Thyroid gland (tissue), 4 donors: ENCODE measurements at regions not wholly inside any gene's neighbourhood (a gene's known extent, or its start where the extent isn't known, plus 50 kb on each side); places are given as distances from the start of the nearest gene placed in this dataset.

Experiments used
- DNase-seq, 2 donors: peaks; one replicate each; pipeline ENCODE4 v3.0.0-alpha.2; 2019
- H3K27ac ChIP-seq, 3 donors: fragments of 200-600 bp; sonication (generic); 1 replicate in 2 of 3; 2 replicates in 1 of 3; pipeline ENCODE4 v1.5.1; 2016 to 2019; ENCODE audit warnings: mild to moderate bottlenecking in 1 of 3, moderate library complexity in 1 of 3
- H3K27me3 ChIP-seq: fragments of 200-600 bp; sonication (generic); one replicate; pipeline ENCODE4 v1.5.1; 2019
- H3K36me3 ChIP-seq, 2 donors: fragments of 200-600 bp; sonication (generic); one replicate each; pipeline ENCODE4 v1.5.1; 2016 to 2019
- H3K4me1 ChIP-seq, 2 donors: fragments of 200-600 bp; sonication (generic); one replicate each; pipeline ENCODE4 v1.5.1; 2017 to 2019
- H3K4me3 ChIP-seq, 3 donors: fragments of 200-600 bp; sonication (generic); replicated peaks in 1 of 3; 1 replicate in 2 of 3; 2 replicates in 1 of 3; pipeline ENCODE4 v1.5.1; 2016; ENCODE audit warnings: mild to moderate bottlenecking in 1 of 3
- H3K9me3 ChIP-seq: fragments of 200-600 bp; sonication (generic); one replicate; pipeline ENCODE4 v1.5.1; 2017
- POLR2A ChIP-seq, 2 donors: fragments of 450-650 bp; IDR thresholded peaks; one replicate each; pipeline ENCODE4 v1.6.1; 2017; ENCODE audit warnings: antibody characterized with exemption in 2 of 2, mild to moderate bottlenecking in 2 of 2, moderate library complexity in 1 of 2
- WGBS, 2 donors: methylation state at CpG; one replicate each; pipeline ENCODE4 v1.1.5; 2017; 5-methylcytosine and 5-hydroxymethylcytosine counted together
- intact Hi-C: fragments of 100-400 bp; cut with DNase I; formaldehyde crosslinking; loops from one replicate; pipeline ENCODE4 v1.15.1; 2023
- TF ChIP-seq, protein P1 (sequence below), 6 experiments: fragments of 200-600 bp in 3 of 6; fragments of 450-650 bp in 3 of 6; sonication (generic) in 3 of 6; IDR thresholded peaks; one replicate each; pipeline ENCODE4 v1.5.1; 2016 to 2019; ENCODE audit warnings: antibody characterized with exemption in 6 of 6, mild to moderate bottlenecking in 2 of 6, inconsistent platforms in 1 of 6, moderate library complexity in 1 of 6

DNA sequence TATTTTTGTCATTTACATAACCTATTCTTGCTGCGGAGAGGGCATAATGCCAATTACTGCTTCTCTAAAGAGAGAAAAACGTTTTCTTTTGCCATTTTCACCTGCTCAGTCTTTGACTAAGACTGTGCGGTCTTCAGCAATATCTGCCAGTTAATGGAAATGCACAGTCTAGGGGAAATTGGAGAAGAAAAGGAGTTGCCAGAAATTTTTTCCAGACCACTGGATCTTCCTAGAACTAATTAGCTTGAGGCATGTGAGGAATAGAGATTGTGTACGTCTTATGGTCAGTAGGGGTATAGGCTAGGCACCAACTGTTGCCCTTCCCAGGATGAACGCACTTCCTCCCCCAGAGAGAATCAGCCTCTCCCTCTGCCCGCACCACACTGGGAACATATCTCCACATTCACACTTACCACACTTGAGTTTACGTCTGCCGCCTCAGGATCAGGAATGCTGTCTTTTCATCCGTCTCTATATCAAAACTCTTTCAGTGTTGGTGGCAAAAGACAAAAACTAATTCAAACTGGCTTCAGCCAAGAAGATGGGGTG, 67.9 kb upstream of the E2F3 start:
- H3K4me3 ChIP-seq: no peak overlapping the region
- H3K27me3 ChIP-seq: no peaks in the 10 kb centered on the region
- no peaks in the 10 kb centered on the region for H3K36me3 ChIP-seq
- intact Hi-C loops: no loop called here
- DNase-seq: no peak
- no peaks in the 10 kb centered on the region for H3K9me3 ChIP-seq
- TF ChIP-seq, protein P1, sequence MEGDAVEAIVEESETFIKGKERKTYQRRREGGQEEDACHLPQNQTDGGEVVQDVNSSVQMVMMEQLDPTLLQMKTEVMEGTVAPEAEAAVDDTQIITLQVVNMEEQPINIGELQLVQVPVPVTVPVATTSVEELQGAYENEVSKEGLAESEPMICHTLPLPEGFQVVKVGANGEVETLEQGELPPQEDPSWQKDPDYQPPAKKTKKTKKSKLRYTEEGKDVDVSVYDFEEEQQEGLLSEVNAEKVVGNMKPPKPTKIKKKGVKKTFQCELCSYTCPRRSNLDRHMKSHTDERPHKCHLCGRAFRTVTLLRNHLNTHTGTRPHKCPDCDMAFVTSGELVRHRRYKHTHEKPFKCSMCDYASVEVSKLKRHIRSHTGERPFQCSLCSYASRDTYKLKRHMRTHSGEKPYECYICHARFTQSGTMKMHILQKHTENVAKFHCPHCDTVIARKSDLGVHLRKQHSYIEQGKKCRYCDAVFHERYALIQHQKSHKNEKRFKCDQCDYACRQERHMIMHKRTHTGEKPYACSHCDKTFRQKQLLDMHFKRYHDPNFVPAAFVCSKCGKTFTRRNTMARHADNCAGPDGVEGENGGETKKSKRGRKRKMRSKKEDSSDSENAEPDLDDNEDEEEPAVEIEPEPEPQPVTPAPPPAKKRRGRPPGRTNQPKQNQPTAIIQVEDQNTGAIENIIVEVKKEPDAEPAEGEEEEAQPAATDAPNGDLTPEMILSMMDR (IDR thresholded peaks at IDR 0.05): no peak
- no peak for TF ChIP-seq POLR2A (IDR thresholded peaks at IDR 0.05)
- H3K4me1 ChIP-seq: no peaks in the 10 kb centered on the region
- no peak overlapping the region for H3K27ac ChIP-seq
- WGBS, 2 donors: 87 to 91% methylated on average over 9 of the region's 9 CpGs

DNA sequence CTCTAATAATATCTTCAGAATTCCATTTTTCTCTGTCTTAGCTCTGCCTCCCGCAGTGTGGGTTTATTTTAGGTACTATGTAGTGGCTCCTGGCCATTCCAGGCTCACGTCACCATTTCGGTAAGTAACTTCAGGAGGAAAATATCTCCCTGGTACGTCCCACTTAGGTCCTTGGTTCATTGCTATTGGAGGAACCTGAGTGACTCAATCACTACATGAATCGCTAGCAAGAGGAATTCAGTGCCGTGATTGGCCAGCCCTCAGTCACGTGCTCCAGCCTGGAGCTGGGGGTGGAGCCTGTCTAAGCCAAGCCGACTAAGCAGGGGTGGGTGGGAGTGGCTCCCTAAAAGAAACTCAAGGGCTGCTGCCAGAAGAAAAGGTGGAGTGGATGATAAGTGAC, 67.3 kb upstream of the E2F3 start:
- TF ChIP-seq POLR2A (IDR thresholded peaks at IDR 0.05): no peak
- TF ChIP-seq, protein P1 (IDR thresholded peaks at IDR 0.05): no peak
- intact Hi-C loops: no loop called here
- no peak for DNase-seq
- no peak overlapping the region for H3K4me3 ChIP-seq
- H3K36me3 ChIP-seq: no peaks in the 10 kb centered on the region
- no peaks in the 10 kb centered on the region for H3K9me3 ChIP-seq
- 88 to 91% methylated on average over 8 of the region's 8 CpGs for whole genome bisulfite sequencing, 2 donors
- H3K4me1 ChIP-seq: no peaks in the 10 kb centered on the region
- no peaks in the 10 kb centered on the region for H3K27me3 ChIP-seq
- no peak overlapping the region for H3K27ac ChIP-seq

DNA sequence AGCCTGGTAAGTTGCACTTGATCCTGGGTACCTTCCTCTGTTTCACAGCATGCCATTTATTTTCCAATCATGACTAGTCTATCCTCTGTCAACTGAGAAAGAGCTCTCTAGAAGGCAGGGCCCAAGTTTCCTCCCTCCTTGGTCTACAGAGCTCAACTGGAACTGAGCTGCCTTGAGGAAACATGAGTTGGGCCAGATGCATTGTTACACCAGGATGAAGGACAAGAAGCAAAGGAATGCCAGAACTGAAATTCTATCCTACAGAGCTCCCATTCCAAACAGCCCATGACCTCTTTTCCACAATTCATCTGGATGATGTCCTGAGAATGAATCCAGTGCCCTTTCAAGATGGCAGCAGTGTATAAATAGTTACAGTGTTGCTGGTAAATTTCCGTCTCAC, 66.7 kb upstream of the E2F3 start:
- WGBS, 2 donors: 88 to 92% methylated on average over 1 of the region's 1 CpG
- no peak for TF ChIP-seq POLR2A (IDR thresholded peaks at IDR 0.05)
- TF ChIP-seq, protein P1 (IDR thresholded peaks at IDR 0.05): no peak
- no peaks in the 10 kb centered on the region for H3K27me3 ChIP-seq

DNA sequence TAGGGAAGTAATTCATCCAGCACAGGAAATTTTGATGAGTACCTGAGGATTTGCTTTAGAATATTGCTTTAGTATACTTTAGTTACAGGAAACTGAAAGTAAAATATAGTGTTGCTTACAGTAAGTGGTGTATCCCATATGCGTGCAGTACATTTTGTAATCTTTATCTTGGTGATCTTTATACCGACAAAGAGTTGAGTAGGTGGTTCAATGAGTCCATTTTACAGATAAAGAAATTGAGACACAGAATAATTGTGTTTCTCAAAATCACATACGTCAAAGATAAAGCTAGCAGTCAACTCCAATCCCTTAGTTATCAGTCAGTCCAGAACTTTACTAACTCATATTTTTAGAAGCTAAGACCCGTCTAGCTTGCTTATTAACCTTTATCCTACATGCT, 65.8 kb upstream of the E2F3 start:
- TF ChIP-seq, protein P1 (IDR thresholded peaks at IDR 0.05): no peak
- TF ChIP-seq POLR2A (IDR thresholded peaks at IDR 0.05): no peak

More for the DNA sequence above, 66.7 kb upstream of the E2F3 start:
- Histone ChIP-seq H3K9me3 (no peaks in the 10 kb centered on the region), H3K4me3 (no peak overlapping the region), H3K4me1 (no peaks in the 10 kb centered on the region), H3K27ac (no peak overlapping the region), H3K36me3 (no peaks in the 10 kb centered on the region)
- DNase-seq: no peak
- intact Hi-C loops: no loop called here

DNA sequence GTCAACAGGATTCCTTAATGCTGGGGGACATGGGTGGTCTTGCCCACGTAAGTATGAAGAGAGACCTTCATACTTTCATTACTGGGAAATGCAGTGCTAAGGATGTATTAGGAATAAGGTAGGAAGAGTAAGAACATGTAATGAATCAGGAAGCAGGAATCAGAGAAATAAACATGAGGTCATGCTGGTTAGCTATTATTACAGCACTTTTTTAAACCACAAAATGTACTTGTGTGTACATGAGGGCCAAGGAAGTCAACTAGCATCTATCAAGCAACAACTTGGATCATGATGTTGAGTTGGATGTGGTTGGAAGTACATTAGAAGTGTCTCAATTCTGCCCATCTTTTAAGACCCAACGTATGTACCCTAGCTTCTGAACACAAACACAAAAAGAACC, 63.5 kb upstream of the E2F3 start:
- Histone ChIP-seq H3K27ac (no peak overlapping the region), H3K36me3 (no peaks in the 10 kb centered on the region), H3K4me1 (no peaks in the 10 kb centered on the region), H3K9me3 (no peaks in the 10 kb centered on the region), H3K4me3 (no peak overlapping the region), H3K27me3 (no peaks in the 10 kb centered on the region)
- DNase-seq: no peak
- WGBS, 2 donors: 94% methylated on average over 2 of the region's 2 CpGs
- intact Hi-C loops: no loop called here
- TF ChIP-seq POLR2A (IDR thresholded peaks at IDR 0.05): no peak
- TF ChIP-seq, protein P1 (IDR thresholded peaks at IDR 0.05): no peak

More for the DNA sequence above, 65.8 kb upstream of the E2F3 start:
- no peaks in the 10 kb centered on the region for H3K36me3 ChIP-seq
- WGBS, 2 donors: 70 to 71% methylated on average over 4 of the region's 4 CpGs
- no peak overlapping the region for H3K27ac ChIP-seq
- H3K4me1 ChIP-seq: no peaks in the 10 kb centered on the region
- DNase-seq: no peak
- H3K27me3 ChIP-seq: no peaks in the 10 kb centered on the region
- intact Hi-C loops: no loop called here
- no peaks in the 10 kb centered on the region for H3K9me3 ChIP-seq
- H3K4me3 ChIP-seq: no peak overlapping the region
